ENCODE measurements at regions not wholly inside any gene's neighbourhood (a gene's known extent, or its start where the extent isn't known, plus 50 kb on each side); places are given as distances from the start of the nearest gene placed in this dataset.

DNA sequence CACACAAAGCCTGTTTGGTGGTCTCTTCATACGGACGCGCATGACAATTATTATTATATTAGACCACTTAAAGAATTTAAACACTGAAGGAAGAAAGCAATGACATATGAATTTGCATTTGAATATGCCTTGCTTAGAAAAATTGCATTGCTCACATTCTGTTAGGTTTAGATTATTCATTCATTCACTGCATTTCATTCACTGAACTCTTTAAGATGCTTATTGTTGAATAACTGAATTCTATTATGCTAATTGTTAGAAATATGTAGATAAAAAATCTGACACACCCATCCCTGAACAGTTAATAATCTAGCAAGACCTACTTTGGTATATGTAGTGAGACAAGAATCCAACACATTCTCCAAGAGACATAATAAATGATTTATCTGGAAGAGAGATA, 94.4 kb upstream of the PEX5L start:
- TF ChIP-seq POLR2AphosphoS5 (IDR thresholded peaks at IDR 0.05) (no peak), POLR2A (IDR thresholded peaks at IDR 0.05) (no peak), EP300 (IDR thresholded peaks at IDR 0.05; ENCODE audit: low read depth) (no peak)
- TF ChIP-seq, protein P1, sequence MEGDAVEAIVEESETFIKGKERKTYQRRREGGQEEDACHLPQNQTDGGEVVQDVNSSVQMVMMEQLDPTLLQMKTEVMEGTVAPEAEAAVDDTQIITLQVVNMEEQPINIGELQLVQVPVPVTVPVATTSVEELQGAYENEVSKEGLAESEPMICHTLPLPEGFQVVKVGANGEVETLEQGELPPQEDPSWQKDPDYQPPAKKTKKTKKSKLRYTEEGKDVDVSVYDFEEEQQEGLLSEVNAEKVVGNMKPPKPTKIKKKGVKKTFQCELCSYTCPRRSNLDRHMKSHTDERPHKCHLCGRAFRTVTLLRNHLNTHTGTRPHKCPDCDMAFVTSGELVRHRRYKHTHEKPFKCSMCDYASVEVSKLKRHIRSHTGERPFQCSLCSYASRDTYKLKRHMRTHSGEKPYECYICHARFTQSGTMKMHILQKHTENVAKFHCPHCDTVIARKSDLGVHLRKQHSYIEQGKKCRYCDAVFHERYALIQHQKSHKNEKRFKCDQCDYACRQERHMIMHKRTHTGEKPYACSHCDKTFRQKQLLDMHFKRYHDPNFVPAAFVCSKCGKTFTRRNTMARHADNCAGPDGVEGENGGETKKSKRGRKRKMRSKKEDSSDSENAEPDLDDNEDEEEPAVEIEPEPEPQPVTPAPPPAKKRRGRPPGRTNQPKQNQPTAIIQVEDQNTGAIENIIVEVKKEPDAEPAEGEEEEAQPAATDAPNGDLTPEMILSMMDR (IDR thresholded peaks at IDR 0.05): no peak
